ENCODE measurements at regions not wholly inside any gene's neighbourhood (a gene's known extent, or its start where the extent isn't known, plus 50 kb on each side); places are given as distances from the start of the nearest gene placed in this dataset.

GRCh38 chr14:65192686-65193085 is 90.4 kb upstream of the MAX start:
- ChIA-PET CTCF (no interaction called here), POLR2A (no interaction called here)
- Mint-ChIP-seq H3K36me3 (no peaks in the 10 kb centered on the region), H3K9me3 (no peaks in the 10 kb centered on the region), H3K4me3 (no peak overlapping the region), H3K27ac (no peak overlapping the region), H3K27me3 (no peaks in the 10 kb centered on the region), H3K4me1 (peaks cover 0 to 8% (median 3%) of the 10 kb centered on the region in 3 donors)
- no peak for ATAC-seq (replicated peaks in 1 of 4)
- H3K4me3 ChIP-seq (ENCODE audit: control insufficient read depth in 1 of 2, extremely low read depth in 1 of 2, low read length in 1 of 2) = no peak overlapping the region
- 100% methylated on average over 1 of the region's 1 CpG for WGBS (ENCODE audit: insufficient coverage)
- no peaks in the 10 kb centered on the region for H3K9me3 ChIP-seq
- no peaks in the 10 kb centered on the region for H3K36me3 ChIP-seq (ENCODE audit: control insufficient read depth in 2 of 2, extremely low read depth in 1 of 2, insufficient read depth in 1 of 2, low read length in 1 of 2)
- no peaks in the 10 kb centered on the region for H3K4me1 ChIP-seq (ENCODE audit: control insufficient read depth in 1 of 2, extremely low read depth in 1 of 2, insufficient read depth in 2 of 2, low read length in 2 of 2)
- no peak overlapping the region for H3K27ac ChIP-seq (ENCODE audit: low read length)
- H3K27me3 ChIP-seq (replicated peaks in 1 of 2; ENCODE audit: control insufficient read depth in 2 of 2, extremely low read depth in 1 of 2, insufficient read depth in 2 of 2, low read length in 1 of 2) = no peaks in the 10 kb centered on the region
- no peak for DNase-seq

GRCh38 chr14:65193916-65194590 is 91.7 kb upstream of the MAX start:
- H3K9me3 Mint-ChIP-seq = no peaks in the 10 kb centered on the region
- H3K27ac Mint-ChIP-seq = no peak overlapping the region
- Histone ChIP-seq H3K4me3 (ENCODE audit: control insufficient read depth in 1 of 2, extremely low read depth in 1 of 2, low read length in 1 of 2) (no peak overlapping the region), H3K27ac (ENCODE audit: low read length) (no peak overlapping the region), H3K36me3 (ENCODE audit: control insufficient read depth in 2 of 2, extremely low read depth in 1 of 2, insufficient read depth in 1 of 2, low read length in 1 of 2) (no peaks in the 10 kb centered on the region), H3K4me1 (ENCODE audit: control insufficient read depth in 1 of 2, extremely low read depth in 1 of 2, insufficient read depth in 2 of 2, low read length in 2 of 2) (no peaks in the 10 kb centered on the region), H3K9me3 (no peaks in the 10 kb centered on the region), H3K27me3 (replicated peaks in 1 of 2; ENCODE audit: control insufficient read depth in 2 of 2, extremely low read depth in 1 of 2, insufficient read depth in 2 of 2, low read length in 1 of 2) (no peaks in the 10 kb centered on the region)
- CTCF ChIA-PET = interaction anchor here in 1 of 2 donors (0.6 kb wide), 1 partner anchor 27 kb away, joined by 6 read pairs; no protein-coding TSS in a partner anchor
- no CpG with 5 or more reads among the region's 3 CpGs for WGBS (ENCODE audit: insufficient coverage)
- H3K36me3 Mint-ChIP-seq = no peaks in the 10 kb centered on the region
- POLR2A ChIA-PET = no interaction called here
- H3K4me1 Mint-ChIP-seq = peaks cover 0 to 8% (median 3%) of the 10 kb centered on the region in 3 donors
- ATAC-seq (replicated peaks in 1 of 4) (no peak), DNase-seq (no peak)
- no peak overlapping the region for H3K4me3 Mint-ChIP-seq
- H3K27me3 Mint-ChIP-seq = no peaks in the 10 kb centered on the region

- H3K4me1 Mint-ChIP-seq = peaks cover 0 to 8% (median 3%) of the 10 kb centered on the region in 3 donors
- no peaks in the 10 kb centered on the region for H3K27me3 ChIP-seq (replicated peaks in 1 of 2; ENCODE audit: control insufficient read depth in 2 of 2, extremely low read depth in 1 of 2, insufficient read depth in 2 of 2, low read length in 1 of 2)
- ATAC-seq (replicated peaks in 1 of 4) (no peak), DNase-seq (no peak)
- no peak overlapping the region for H3K27ac ChIP-seq (ENCODE audit: low read length)
- H3K27me3 Mint-ChIP-seq = no peaks in the 10 kb centered on the region
- ChIA-PET CTCF (no interaction called here), POLR2A (no interaction called here)
- no peaks in the 10 kb centered on the region for H3K4me1 ChIP-seq (ENCODE audit: control insufficient read depth in 1 of 2, extremely low read depth in 1 of 2, insufficient read depth in 2 of 2, low read length in 2 of 2)
- H3K36me3 Mint-ChIP-seq = no peaks in the 10 kb centered on the region
- H3K9me3 Mint-ChIP-seq = no peaks in the 10 kb centered on the region
- H3K9me3 ChIP-seq = no peaks in the 10 kb centered on the region
- 95% methylated on average over 3 of the region's 9 CpGs for WGBS (ENCODE audit: insufficient coverage)
- no peak overlapping the region for H3K27ac Mint-ChIP-seq
- H3K4me3 Mint-ChIP-seq = no peak overlapping the region
- no peak overlapping the region for H3K4me3 ChIP-seq (ENCODE audit: control insufficient read depth in 1 of 2, extremely low read depth in 1 of 2, low read length in 1 of 2)
- H3K36me3 ChIP-seq (ENCODE audit: control insufficient read depth in 2 of 2, extremely low read depth in 1 of 2, insufficient read depth in 1 of 2, low read length in 1 of 2) = no peaks in the 10 kb centered on the region
These were observed 92.9 kb upstream of the MAX start for GRCh38 chr14:65195042-65195719.

GRCh38 chr14:65198346-65198745 is 96.0 kb upstream of the MAX start:
- H3K27me3 ChIP-seq (replicated peaks in 1 of 2; ENCODE audit: control insufficient read depth in 2 of 2, extremely low read depth in 1 of 2, insufficient read depth in 2 of 2, low read length in 1 of 2) = no peaks in the 10 kb centered on the region

GRCh38 chr14:65200454-65200853 is 98.1 kb upstream of the MAX start:
- H3K27ac Mint-ChIP-seq = peak overlapping the region in 1 of 2 donors; percentile 23
- Histone ChIP-seq H3K4me1 (ENCODE audit: control insufficient read depth in 1 of 2, extremely low read depth in 1 of 2, insufficient read depth in 2 of 2, low read length in 2 of 2) (peaks cover 2 to 13% of the 10 kb centered on the region in 2 experiments), H3K27ac (ENCODE audit: low read length) (no peak overlapping the region), H3K36me3 (ENCODE audit: control insufficient read depth in 2 of 2, extremely low read depth in 1 of 2, insufficient read depth in 1 of 2, low read length in 1 of 2) (no peaks in the 10 kb centered on the region), H3K9me3 (no peaks in the 10 kb centered on the region), H3K4me3 (ENCODE audit: control insufficient read depth in 1 of 2, extremely low read depth in 1 of 2, low read length in 1 of 2) (no peak overlapping the region), H3K27me3 (replicated peaks in 1 of 2; ENCODE audit: control insufficient read depth in 2 of 2, extremely low read depth in 1 of 2, insufficient read depth in 2 of 2, low read length in 1 of 2) (no peaks in the 10 kb centered on the region)
- ATAC-seq (replicated peaks in 1 of 4) = no peak
- POLR2A ChIA-PET = no interaction called here
- no peaks in the 10 kb centered on the region for H3K36me3 Mint-ChIP-seq
- peaks cover 0 to 10% (median 3%) of the 10 kb centered on the region in 3 donors for H3K9me3 Mint-ChIP-seq
- CTCF ChIA-PET = no interaction called here
- no peak for DNase-seq
- no peaks in the 10 kb centered on the region for H3K27me3 Mint-ChIP-seq
- WGBS (ENCODE audit: insufficient coverage) = no CpG with 5 or more reads among the region's 1 CpG
- H3K4me3 Mint-ChIP-seq = no peak overlapping the region
- peaks cover 9 to 18% (median 9%) of the 10 kb centered on the region in 3 donors for H3K4me1 Mint-ChIP-seq

More at GRCh38 chr14:65198346-65198745, 96.0 kb upstream of the MAX start:
- no peak overlapping the region for H3K4me3 Mint-ChIP-seq
- ATAC-seq (replicated peaks in 1 of 4) = no peak
- H3K27me3 Mint-ChIP-seq = no peaks in the 10 kb centered on the region
- Histone ChIP-seq H3K4me3 (ENCODE audit: control insufficient read depth in 1 of 2, extremely low read depth in 1 of 2, low read length in 1 of 2) (no peak overlapping the region), H3K9me3 (no peaks in the 10 kb centered on the region), H3K27ac (ENCODE audit: low read length) (no peak overlapping the region), H3K4me1 (ENCODE audit: control insufficient read depth in 1 of 2, extremely low read depth in 1 of 2, insufficient read depth in 2 of 2, low read length in 2 of 2) (no peaks in the 10 kb centered on the region), H3K36me3 (ENCODE audit: control insufficient read depth in 2 of 2, extremely low read depth in 1 of 2, insufficient read depth in 1 of 2, low read length in 1 of 2) (no peaks in the 10 kb centered on the region)
- peaks cover 0 to 8% (median 3%) of the 10 kb centered on the region in 3 donors for H3K4me1 Mint-ChIP-seq
- H3K27ac Mint-ChIP-seq = no peak overlapping the region
- no peaks in the 10 kb centered on the region for H3K36me3 Mint-ChIP-seq
- POLR2A ChIA-PET = no interaction called here
- H3K9me3 Mint-ChIP-seq = peaks cover 0 to 6% (median 3%) of the 10 kb centered on the region in 3 donors
- WGBS (ENCODE audit: insufficient coverage) = 100% methylated on average over 1 of the region's 1 CpG
- CTCF ChIA-PET = no interaction called here
- no peak for DNase-seq

- H3K36me3 Mint-ChIP-seq = no peaks in the 10 kb centered on the region
- no peaks in the 10 kb centered on the region for H3K27me3 Mint-ChIP-seq
- H3K27ac Mint-ChIP-seq = peak overlapping the region; percentile 80 to 90
- Histone ChIP-seq H3K36me3 (ENCODE audit: control insufficient read depth in 2 of 2, extremely low read depth in 1 of 2, insufficient read depth in 1 of 2, low read length in 1 of 2) (no peaks in the 10 kb centered on the region), H3K27ac (ENCODE audit: low read length) (no peak overlapping the region), H3K4me3 (ENCODE audit: control insufficient read depth in 1 of 2, extremely low read depth in 1 of 2, low read length in 1 of 2) (no peak overlapping the region), H3K4me1 (ENCODE audit: control insufficient read depth in 1 of 2, extremely low read depth in 1 of 2, insufficient read depth in 2 of 2, low read length in 2 of 2) (peaks cover 19 to 38% of the 10 kb centered on the region in 2 experiments), H3K27me3 (replicated peaks in 1 of 2; ENCODE audit: control insufficient read depth in 2 of 2, extremely low read depth in 1 of 2, insufficient read depth in 2 of 2, low read length in 1 of 2) (no peaks in the 10 kb centered on the region), H3K9me3 (no peaks in the 10 kb centered on the region)
- H3K4me3 Mint-ChIP-seq = no peak overlapping the region
- DNase-seq = no peak
- ChIA-PET POLR2A (no interaction called here), CTCF (no interaction called here)
- peaks cover 32 to 44% (median 34%) of the 10 kb centered on the region in 3 donors for H3K4me1 Mint-ChIP-seq
- no peak for ATAC-seq (replicated peaks in 1 of 4)
- 100% methylated on average over 4 of the region's 5 CpGs for WGBS (ENCODE audit: insufficient coverage)
- peaks cover 0 to 10% (median 3%) of the 10 kb centered on the region in 3 donors for H3K9me3 Mint-ChIP-seq
These were observed 101.3 kb upstream of the MAX start for GRCh38 chr14:65203574-65203973.
